K562 (cell line): ENCODE measurements at regions not wholly inside any gene's neighbourhood (a gene's known extent, or its start where the extent isn't known, plus 50 kb on each side); places are given as distances from the start of the nearest gene placed in this dataset.

ENCODE experiments used
- BHLHE40 ChIP-seq: IDR thresholded peaks from 2 replicates; pipeline ENCODE4 v1.6.1; 2011; ENCODE audit warnings: low read length, improper control_type of control experiment
- ELF1 ChIP-seq: fragments of 200-800 bp; sonication (Bioruptor generic); IDR thresholded peaks from 2 replicates; pipeline ENCODE4 v1.6.1; 2016; ENCODE audit warnings: missing genetic modification characterization, missing compliant biosample characterization
- EZH2 ChIP-seq: IDR thresholded peaks from 2 replicates; pipeline ENCODE4 v1.6.1; 2012; ENCODE audit warnings: low read depth, mild to moderate bottlenecking, inconsistent platforms, low read length, borderline replicate concordance
- FOXA3 ChIP-seq, 2 experiments: fragments of 450-650 bp in 1 of 2; sonication (generic) in 1 of 2; formaldehyde crosslinking; IDR thresholded peaks in 1 of 2; conservative IDR thresholded peaks in 1 of 2; 2 replicates each; pipeline versions ENCODE4 v1.4.0 to v1.8.0; 2020 to 2022; ENCODE audit warnings: mild to moderate bottlenecking in 2 of 2, missing genetic modification reagents in 1 of 2
- FOXM1 ChIP-seq, 2 experiments: fragments of 450-650 bp in 1 of 2; sonication (generic) in 1 of 2; formaldehyde crosslinking in 1 of 2; IDR thresholded peaks; 2 replicates each; pipeline versions ENCODE4 v1.6.1 to v1.9.0; 2017 to 2022; ENCODE audit warnings: low read depth in 2 of 2, mild to moderate bottlenecking in 2 of 2, missing genetic modification reagents in 1 of 2, moderate library complexity in 1 of 2
- JUNB ChIP-seq: fragments of 450-650 bp; formaldehyde crosslinking; conservative IDR thresholded peaks from 2 replicates; pipeline ENCODE4 v1.4.0; 2020; ENCODE audit warnings: mild to moderate bottlenecking
- MTF1 ChIP-seq: fragments of 250-450 bp; sonication (Bioruptor Pico); IDR thresholded peaks from 2 replicates; pipeline ENCODE4 v1.9.0; 2021; ENCODE audit warnings: moderate library complexity, mild to moderate bottlenecking, inconsistent platforms, borderline replicate concordance
- OTX1 ChIP-seq: fragments of 450-650 bp; formaldehyde crosslinking; IDR thresholded peaks from 2 replicates; pipeline ENCODE4 v1.4.0; 2022; ENCODE audit warnings: mild to moderate bottlenecking
- POLR2AphosphoS5 ChIP-seq: IDR thresholded peaks from 2 replicates; pipeline ENCODE4 v1.6.1; 2011; ENCODE audit warnings: mild to moderate bottlenecking, low read depth, low read length, moderate library complexity; ENCODE audit not compliant: control insufficient read depth, insufficient read depth
- ZNF24 ChIP-seq: fragments of 450-650 bp; IDR thresholded peaks from 2 replicates; pipeline ENCODE4 v1.6.1; 2016
- ZNF764 ChIP-seq: fragments of 250-450 bp; sonication (Bioruptor Pico); IDR thresholded peaks from 2 replicates; pipeline ENCODE4 v1.4.0; 2020; ENCODE audit warnings: low read depth, mild to moderate bottlenecking, moderate library complexity
- TF ChIP-seq, protein P1 (sequence below): fragments of 150-350 bp; conservative IDR thresholded peaks from 2 replicates; pipeline ENCODE4 v1.6.1; 2014; ENCODE audit warnings: low read length
- TF ChIP-seq, protein P2 (sequence below), 3 experiments: IDR thresholded peaks in 2 of 3; conservative IDR thresholded peaks in 1 of 3; 2 replicates each; pipeline ENCODE4 v1.5.1; 2011 to 2012; ENCODE audit warnings: low read length in 3 of 3, mild to moderate bottlenecking in 3 of 3, control low read depth in 2 of 3, improper control_type of control experiment in 1 of 3, inconsistent platforms in 1 of 3, low read depth in 1 of 3, mixed read lengths in 1 of 3, moderate library complexity in 1 of 3; ENCODE audit not compliant: insufficient read depth in 2 of 3
- TF ChIP-seq, protein P3 (sequence below): sonication (generic); formaldehyde crosslinking; IDR thresholded peaks from 2 replicates; pipeline ENCODE4 v1.8.0; 2022; ENCODE audit warnings: missing genetic modification reagents, mild to moderate bottlenecking, borderline replicate concordance

DNA sequence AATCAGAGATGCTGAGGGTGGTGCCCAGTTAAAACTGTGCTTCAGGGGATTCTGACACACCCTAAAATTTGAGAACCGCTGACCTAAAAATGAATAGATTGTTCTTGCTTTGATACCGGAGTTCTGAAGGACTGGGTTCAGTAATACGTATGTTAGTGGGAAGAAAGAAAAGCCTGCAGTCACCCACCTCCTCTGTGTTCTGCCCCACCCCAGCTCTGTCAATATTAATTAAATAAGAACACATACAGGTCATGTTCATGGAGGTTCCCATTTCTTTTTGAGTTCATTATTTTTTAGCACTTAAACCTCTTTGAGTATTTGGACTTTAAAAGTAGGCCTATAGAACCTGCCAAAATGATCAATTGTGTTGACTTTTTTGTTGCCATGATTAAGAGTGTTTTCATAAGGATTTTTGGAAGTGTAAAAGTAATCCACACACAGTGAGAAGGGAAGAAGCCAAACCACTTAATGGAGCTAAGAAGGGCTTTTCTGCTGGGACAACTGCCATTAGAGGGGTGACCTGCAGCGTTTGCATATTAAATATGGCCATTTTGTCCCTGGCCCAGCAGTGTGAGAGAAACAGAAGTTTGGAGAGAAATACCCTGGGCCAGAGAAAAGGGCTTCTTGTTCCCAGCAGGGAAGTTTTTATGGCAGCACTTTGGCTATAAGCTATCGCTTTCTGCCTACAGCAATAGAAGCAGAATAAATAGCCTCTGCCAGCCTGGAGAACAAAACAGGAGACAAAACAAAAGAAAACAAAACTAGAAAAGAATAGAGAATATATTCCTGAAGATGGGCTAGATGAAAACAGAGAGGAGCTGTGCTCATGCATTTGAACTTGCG, 80.7 kb upstream of the RNF152 start:
- TF ChIP-seq JUNB (CRISPR knock-in tag) = no peak
- TF ChIP-seq, protein P1, sequence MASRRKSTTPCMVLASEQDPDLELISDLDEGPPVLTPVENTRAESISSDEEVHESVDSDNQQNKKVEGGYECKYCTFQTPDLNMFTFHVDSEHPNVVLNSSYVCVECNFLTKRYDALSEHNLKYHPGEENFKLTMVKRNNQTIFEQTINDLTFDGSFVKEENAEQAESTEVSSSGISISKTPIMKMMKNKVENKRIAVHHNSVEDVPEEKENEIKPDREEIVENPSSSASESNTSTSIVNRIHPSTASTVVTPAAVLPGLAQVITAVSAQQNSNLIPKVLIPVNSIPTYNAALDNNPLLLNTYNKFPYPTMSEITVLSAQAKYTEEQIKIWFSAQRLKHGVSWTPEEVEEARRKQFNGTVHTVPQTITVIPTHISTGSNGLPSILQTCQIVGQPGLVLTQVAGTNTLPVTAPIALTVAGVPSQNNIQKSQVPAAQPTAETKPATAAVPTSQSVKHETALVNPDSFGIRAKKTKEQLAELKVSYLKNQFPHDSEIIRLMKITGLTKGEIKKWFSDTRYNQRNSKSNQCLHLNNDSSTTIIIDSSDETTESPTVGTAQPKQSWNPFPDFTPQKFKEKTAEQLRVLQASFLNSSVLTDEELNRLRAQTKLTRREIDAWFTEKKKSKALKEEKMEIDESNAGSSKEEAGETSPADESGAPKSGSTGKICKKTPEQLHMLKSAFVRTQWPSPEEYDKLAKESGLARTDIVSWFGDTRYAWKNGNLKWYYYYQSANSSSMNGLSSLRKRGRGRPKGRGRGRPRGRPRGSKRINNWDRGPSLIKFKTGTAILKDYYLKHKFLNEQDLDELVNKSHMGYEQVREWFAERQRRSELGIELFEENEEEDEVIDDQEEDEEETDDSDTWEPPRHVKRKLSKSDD = no peak
- TF ChIP-seq, protein P2, sequence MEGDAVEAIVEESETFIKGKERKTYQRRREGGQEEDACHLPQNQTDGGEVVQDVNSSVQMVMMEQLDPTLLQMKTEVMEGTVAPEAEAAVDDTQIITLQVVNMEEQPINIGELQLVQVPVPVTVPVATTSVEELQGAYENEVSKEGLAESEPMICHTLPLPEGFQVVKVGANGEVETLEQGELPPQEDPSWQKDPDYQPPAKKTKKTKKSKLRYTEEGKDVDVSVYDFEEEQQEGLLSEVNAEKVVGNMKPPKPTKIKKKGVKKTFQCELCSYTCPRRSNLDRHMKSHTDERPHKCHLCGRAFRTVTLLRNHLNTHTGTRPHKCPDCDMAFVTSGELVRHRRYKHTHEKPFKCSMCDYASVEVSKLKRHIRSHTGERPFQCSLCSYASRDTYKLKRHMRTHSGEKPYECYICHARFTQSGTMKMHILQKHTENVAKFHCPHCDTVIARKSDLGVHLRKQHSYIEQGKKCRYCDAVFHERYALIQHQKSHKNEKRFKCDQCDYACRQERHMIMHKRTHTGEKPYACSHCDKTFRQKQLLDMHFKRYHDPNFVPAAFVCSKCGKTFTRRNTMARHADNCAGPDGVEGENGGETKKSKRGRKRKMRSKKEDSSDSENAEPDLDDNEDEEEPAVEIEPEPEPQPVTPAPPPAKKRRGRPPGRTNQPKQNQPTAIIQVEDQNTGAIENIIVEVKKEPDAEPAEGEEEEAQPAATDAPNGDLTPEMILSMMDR (IDR thresholded peaks at IDR 0.05 in 2 of 3, conservative IDR thresholded peaks at IDR 0.05 in 1 of 3; ENCODE audit: insufficient read depth in 2 of 3, low read depth in 1 of 3, low read length in 3 of 3) = no peak
- no peak for TF ChIP-seq FOXA3 (CRISPR knock-in tag; conservative IDR thresholded peaks at IDR 0.05 in 1 of 2, IDR thresholded peaks at IDR 0.05 in 1 of 2)
- TF ChIP-seq POLR2AphosphoS5 = no peak
- no peak for TF ChIP-seq FOXM1 (IDR thresholded peaks at IDR 0.05; ENCODE audit: low read depth)
- TF ChIP-seq FOXM1 (CRISPR knock-in tag; IDR thresholded peaks at IDR 0.05; ENCODE audit: low read depth) = no peak
- TF ChIP-seq MTF1 (CRISPR knock-in tag) = no peak
- no peak for TF ChIP-seq ZNF24
- no peak for TF ChIP-seq EZH2
- TF ChIP-seq OTX1 (CRISPR knock-in tag) = no peak
- TF ChIP-seq ELF1 (tag) = no peak
- TF ChIP-seq, protein P3, sequence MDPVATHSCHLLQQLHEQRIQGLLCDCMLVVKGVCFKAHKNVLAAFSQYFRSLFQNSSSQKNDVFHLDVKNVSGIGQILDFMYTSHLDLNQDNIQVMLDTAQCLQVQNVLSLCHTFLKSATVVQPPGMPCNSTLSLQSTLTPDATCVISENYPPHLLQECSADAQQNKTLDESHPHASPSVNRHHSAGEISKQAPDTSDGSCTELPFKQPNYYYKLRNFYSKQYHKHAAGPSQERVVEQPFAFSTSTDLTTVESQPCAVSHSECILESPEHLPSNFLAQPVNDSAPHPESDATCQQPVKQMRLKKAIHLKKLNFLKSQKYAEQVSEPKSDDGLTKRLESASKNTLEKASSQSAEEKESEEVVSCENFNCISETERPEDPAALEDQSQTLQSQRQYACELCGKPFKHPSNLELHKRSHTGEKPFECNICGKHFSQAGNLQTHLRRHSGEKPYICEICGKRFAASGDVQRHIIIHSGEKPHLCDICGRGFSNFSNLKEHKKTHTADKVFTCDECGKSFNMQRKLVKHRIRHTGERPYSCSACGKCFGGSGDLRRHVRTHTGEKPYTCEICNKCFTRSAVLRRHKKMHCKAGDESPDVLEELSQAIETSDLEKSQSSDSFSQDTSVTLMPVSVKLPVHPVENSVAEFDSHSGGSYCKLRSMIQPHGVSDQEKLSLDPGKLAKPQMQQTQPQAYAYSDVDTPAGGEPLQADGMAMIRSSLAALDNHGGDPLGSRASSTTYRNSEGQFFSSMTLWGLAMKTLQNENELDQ (CRISPR knock-in tag) = no peak
- no peak for TF ChIP-seq BHLHE40
- TF ChIP-seq ZNF764 (CRISPR knock-in tag) = no peak
